Loucy (cell line): ENCODE measurements at regions not wholly inside any gene's neighbourhood (a gene's known extent, or its start where the extent isn't known, plus 50 kb on each side); places are given as distances from the start of the nearest gene placed in this dataset.

Experiments used
- H2AFZ ChIP-seq: fragments of 200-600 bp; sonication (generic); 2 replicates; pipeline ENCODE4 v1.6.0; 2016; ENCODE audit warnings: antibody characterized with exemption, mild to moderate bottlenecking, low read length, moderate library complexity
- H3F3A ChIP-seq: fragments of 200-600 bp; 2 replicates; pipeline ENCODE4 v1.6.0; 2016; ENCODE audit warnings: antibody characterized with exemption, low read depth, mild to moderate bottlenecking
- H3K27me3 ChIP-seq: fragments of 200-600 bp; sonication (generic); 2 replicates; pipeline ENCODE4 v1.6.1; 2014; ENCODE audit warnings: low read length, mild to moderate bottlenecking; ENCODE audit not compliant: insufficient read depth, poor library complexity, severe bottlenecking
- H3K36me3 ChIP-seq: fragments of 200-600 bp; sonication (generic); 2 replicates; pipeline ENCODE4 v1.6.1; 2016; ENCODE audit warnings: low read length; ENCODE audit not compliant: insufficient read depth
- H3K4me1 ChIP-seq: fragments of 200-600 bp; sonication (generic); 2 replicates; pipeline ENCODE4 v1.5.1; 2014; ENCODE audit warnings: low read length, mild to moderate bottlenecking; ENCODE audit not compliant: insufficient read depth, poor library complexity, severe bottlenecking
- H3K4me2 ChIP-seq: fragments of 200-600 bp; sonication (generic); 2 replicates; pipeline ENCODE4 v1.6.0; 2014; ENCODE audit warnings: antibody characterized with exemption, low read length, low read depth, mild to moderate bottlenecking; ENCODE audit not compliant: poor library complexity, severe bottlenecking
- H3K4me3 ChIP-seq: fragments of 200-600 bp; sonication (generic); 2 replicates; pipeline ENCODE4 v1.5.1; 2014; ENCODE audit warnings: low read length, mild to moderate bottlenecking, mixed read lengths; ENCODE audit not compliant: poor library complexity, severe bottlenecking
- H3K79me2 ChIP-seq: fragments of 200-600 bp; sonication (generic); 2 replicates; pipeline ENCODE4 v1.6.1; 2014; ENCODE audit warnings: low read length; ENCODE audit not compliant: insufficient read depth
- H3K9ac ChIP-seq: fragments of 200-600 bp; sonication (generic); 2 replicates; pipeline ENCODE4 v1.6.0; 2014; ENCODE audit warnings: mild to moderate bottlenecking, low read depth, low read length, moderate library complexity; ENCODE audit not compliant: poor library complexity, severe bottlenecking
- H3K9me2 ChIP-seq: fragments of 200-600 bp; sonication (generic); replicated peaks from 2 replicates; pipeline ENCODE4 v1.6.1; 2016; ENCODE audit warnings: low read depth, low read length, mixed read lengths
- H3K9me3 ChIP-seq: fragments of 200-600 bp; sonication (generic); 2 replicates; pipeline ENCODE4 v1.6.1; 2014; ENCODE audit warnings: mild to moderate bottlenecking, antibody characterized with exemption, low read length, low read depth; ENCODE audit not compliant: insufficient read depth
- H4K20me1 ChIP-seq: fragments of 200-600 bp; sonication (generic); 2 replicates; pipeline ENCODE4 v1.6.0; 2014; ENCODE audit warnings: antibody characterized with exemption, low read length, mild to moderate bottlenecking; ENCODE audit not compliant: insufficient read depth, poor library complexity, severe bottlenecking
- CTCF ChIP-seq: fragments of 200-600 bp; sonication (generic); conservative IDR thresholded peaks from 2 replicates; pipeline ENCODE4 v1.5.1; 2014; ENCODE audit warnings: mild to moderate bottlenecking, antibody characterized with exemption, low read length
- EZH2phosphoT487 ChIP-seq: fragments of 200-600 bp; IDR thresholded peaks from 2 replicates; pipeline ENCODE4 v1.6.1; 2018; ENCODE audit warnings: antibody characterized with exemption, mild to moderate bottlenecking, moderate library complexity, borderline replicate concordance

DNA sequence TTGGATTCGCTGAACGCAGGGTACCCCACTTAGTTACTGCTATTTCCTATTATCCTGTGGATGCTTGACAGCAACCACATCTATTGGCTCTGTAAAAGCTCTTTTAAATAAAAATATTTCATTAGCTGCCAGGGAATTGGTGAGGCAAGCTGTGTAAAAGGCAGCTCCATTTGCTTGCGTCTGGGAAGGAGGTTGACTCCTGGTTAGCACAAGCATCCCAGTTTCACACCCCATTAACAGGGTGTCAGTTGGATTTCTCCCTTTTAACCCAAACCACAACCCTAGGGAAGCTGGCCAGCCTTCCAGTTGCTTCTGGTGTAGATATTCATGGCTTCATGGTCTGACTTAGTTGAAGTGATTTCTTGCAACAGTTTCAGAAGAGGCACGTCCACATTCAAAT lies 151.0 kb downstream of the GPBP1 start:
- H3K4me1 ChIP-seq: peaks cover 5% of the 10 kb centered on the region
- H3K27me3 ChIP-seq: no peaks in the 10 kb centered on the region
- H3K4me2 ChIP-seq: no peak overlapping the region
- no peaks in the 10 kb centered on the region for H4K20me1 ChIP-seq
- H3K9ac ChIP-seq: no peak overlapping the region
- no peak overlapping the region for H3K4me3 ChIP-seq
- H3K9me2 ChIP-seq: no peaks in the 10 kb centered on the region
- H2AFZ ChIP-seq: no peak overlapping the region
- no peaks in the 10 kb centered on the region for H3K79me2 ChIP-seq
- TF ChIP-seq EZH2phosphoT487 (no peak), CTCF (no peak)
- H3K36me3 ChIP-seq: no peaks in the 10 kb centered on the region
- H3F3A ChIP-seq: no peaks in the 10 kb centered on the region
- H3K9me3 ChIP-seq: no peaks in the 10 kb centered on the region

GRCh38 chr5:57324181-57324580 lies 150.3 kb downstream of the GPBP1 start:
- no peaks in the 10 kb centered on the region for H3K9me3 ChIP-seq
- peaks cover 5% of the 10 kb centered on the region for H3K4me1 ChIP-seq
- H2AFZ ChIP-seq: peak overlapping the region; percentile 33; the same call in 1 of the 2 replicates
- TF ChIP-seq CTCF: no peak
- no peak for TF ChIP-seq EZH2phosphoT487
- no peaks in the 10 kb centered on the region for H4K20me1 ChIP-seq
- H3K79me2 ChIP-seq: no peaks in the 10 kb centered on the region
- H3K9me2 ChIP-seq: no peaks in the 10 kb centered on the region
- H3F3A ChIP-seq: no peaks in the 10 kb centered on the region
- no peak overlapping the region for H3K4me2 ChIP-seq
- no peak overlapping the region for H3K4me3 ChIP-seq
- H3K27me3 ChIP-seq: no peaks in the 10 kb centered on the region
- no peaks in the 10 kb centered on the region for H3K36me3 ChIP-seq
- H3K9ac ChIP-seq: no peak overlapping the region

DNA sequence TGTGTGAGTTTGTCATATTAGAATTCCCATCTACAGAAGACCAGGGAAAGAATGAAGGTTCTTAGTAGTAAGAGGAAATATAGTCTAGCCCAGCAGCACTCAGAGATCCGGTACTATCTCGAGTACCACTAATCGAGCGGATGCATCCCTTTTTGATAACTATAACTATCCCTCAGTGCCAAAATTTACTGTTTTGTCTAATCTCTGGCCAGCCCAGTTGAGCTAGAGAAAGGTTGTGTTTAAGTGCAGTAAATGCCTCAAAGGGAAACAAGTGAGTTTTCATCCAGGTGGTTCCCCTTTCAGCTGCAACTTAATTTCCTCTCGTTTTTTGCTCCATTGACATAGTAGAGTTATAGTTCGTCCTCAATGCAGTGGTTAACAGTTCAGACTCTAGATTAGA lies 146.7 kb downstream of the GPBP1 start:
- H3F3A ChIP-seq: no peaks in the 10 kb centered on the region

More for the DNA sequence above, 146.7 kb downstream of the GPBP1 start:
- no peak overlapping the region for H3K4me3 ChIP-seq
- no peak overlapping the region for H3K9ac ChIP-seq
- peaks cover 14% of the 10 kb centered on the region for H3K4me1 ChIP-seq
- no peaks in the 10 kb centered on the region for H3K9me2 ChIP-seq
- H3K36me3 ChIP-seq: no peaks in the 10 kb centered on the region
- no peak overlapping the region for H3K4me2 ChIP-seq
- no peaks in the 10 kb centered on the region for H3K27me3 ChIP-seq
- TF ChIP-seq EZH2phosphoT487 (no peak), CTCF (no peak)
- no peaks in the 10 kb centered on the region for H3K9me3 ChIP-seq
- H4K20me1 ChIP-seq: no peaks in the 10 kb centered on the region
- H2AFZ ChIP-seq: no peak overlapping the region
- H3K79me2 ChIP-seq: no peaks in the 10 kb centered on the region
